ENCODE measurements at regions not wholly inside any gene's neighbourhood (a gene's known extent, or its start where the extent isn't known, plus 50 kb on each side); places are given as distances from the start of the nearest gene placed in this dataset.
A peak's percentile ranks its signal among the peaks of the same experiment; 100 is the strongest.
"Not testable (repeated sequence)": the region's sequence is repeated elsewhere in the genome, so short reads cannot be mapped to it uniquely, and the experiment has no call there.

- DNase-seq (ENCODE audit: low read depth, low spot score): peak; percentile 23
These were observed 51.6 kb upstream of the BLTP1 start for GRCh38 chr4:122100508-122100907.

DNA sequence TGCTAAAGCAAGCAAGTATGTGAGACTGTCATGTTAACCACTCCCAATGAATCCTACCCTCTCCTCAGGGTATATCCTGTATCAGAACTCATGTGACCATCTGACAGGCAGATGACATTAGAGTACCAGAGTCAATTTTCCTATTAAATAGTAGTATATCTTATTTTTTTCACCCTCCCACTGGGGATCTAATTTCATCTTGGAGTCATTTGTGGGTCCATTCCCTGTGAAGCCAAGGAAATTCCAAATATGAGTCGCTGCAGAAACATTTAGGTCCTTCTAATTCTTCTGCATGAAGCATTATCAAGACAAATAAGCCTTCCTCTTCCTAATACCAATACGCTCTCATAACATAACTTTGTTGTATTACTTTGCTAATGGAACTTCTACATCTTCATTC, 52.2 kb upstream of the BLTP1 start:
- no peak for DNase-seq (ENCODE audit: low read depth, low spot score)

GRCh38 chr4:122091836-122092405, 60.2 kb upstream of the BLTP1 start:
- DNase-seq (ENCODE audit: low read depth, low spot score): no peak

DNA sequence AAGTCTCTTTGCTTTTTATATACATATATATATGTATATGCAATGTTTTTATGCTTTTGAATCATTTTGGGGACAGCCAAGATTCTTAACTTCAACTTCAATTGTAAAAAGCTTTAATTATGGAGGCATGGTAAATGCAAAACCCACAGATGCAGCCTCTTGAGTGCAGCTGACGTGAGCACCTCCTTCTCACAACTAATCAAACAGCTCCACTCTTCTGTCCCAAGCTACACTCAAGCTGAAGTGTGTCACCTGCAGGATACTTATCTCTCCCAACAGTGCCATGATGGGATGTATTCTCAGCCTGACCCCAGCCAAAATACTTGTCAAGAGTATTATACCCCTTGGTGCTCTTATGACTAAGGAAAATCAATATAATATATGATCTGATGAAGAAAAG, 60.7 kb upstream of the BLTP1 start:
- no peak for DNase-seq (ENCODE audit: low read depth, low spot score)

- DNase-seq (ENCODE audit: low read depth, low spot score): no peak
These were observed 61.1 kb upstream of the BLTP1 start for GRCh38 chr4:122090989-122091388.

DNA sequence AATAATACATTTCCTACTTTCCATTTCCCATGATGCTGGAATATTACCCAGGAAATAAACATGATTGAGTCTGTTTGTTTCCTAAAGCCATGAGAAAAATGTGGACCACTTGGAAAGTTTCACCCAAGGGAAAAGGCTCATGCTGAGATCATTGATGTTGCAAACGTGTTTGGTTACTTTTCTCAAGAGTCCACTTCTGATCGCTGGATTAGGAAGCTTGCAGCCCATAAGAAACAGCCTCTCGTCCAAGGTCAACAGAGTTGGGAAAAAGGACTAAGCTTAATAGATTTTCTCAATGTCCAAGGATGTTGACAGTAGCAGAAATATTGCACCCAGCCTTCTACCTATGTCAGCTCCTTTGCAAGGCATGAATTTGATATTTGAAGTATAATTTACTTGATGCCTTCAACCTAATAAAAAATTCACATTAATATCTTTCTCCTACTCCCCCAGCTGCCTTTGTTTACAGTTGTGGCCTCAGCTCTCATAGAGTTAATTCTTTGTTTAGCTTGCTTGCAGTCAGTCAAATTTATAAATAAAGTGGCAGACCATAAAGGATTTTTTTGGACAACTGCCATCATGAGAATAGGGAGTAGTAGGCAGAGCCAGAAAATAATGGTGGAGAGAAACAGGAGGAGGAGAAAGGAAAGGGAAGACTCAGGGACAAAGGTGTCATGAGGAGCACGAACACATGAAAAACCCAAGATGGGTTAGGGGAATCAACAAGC, 65.6 kb upstream of the BLTP1 start:
- DNase-seq (ENCODE audit: low read depth, low spot score): no peak

- DNase-seq (ENCODE audit: low read depth, low spot score): peak; percentile 6
These were observed 68.1 kb upstream of the BLTP1 start for GRCh38 chr4:122083989-122084388.

DNA sequence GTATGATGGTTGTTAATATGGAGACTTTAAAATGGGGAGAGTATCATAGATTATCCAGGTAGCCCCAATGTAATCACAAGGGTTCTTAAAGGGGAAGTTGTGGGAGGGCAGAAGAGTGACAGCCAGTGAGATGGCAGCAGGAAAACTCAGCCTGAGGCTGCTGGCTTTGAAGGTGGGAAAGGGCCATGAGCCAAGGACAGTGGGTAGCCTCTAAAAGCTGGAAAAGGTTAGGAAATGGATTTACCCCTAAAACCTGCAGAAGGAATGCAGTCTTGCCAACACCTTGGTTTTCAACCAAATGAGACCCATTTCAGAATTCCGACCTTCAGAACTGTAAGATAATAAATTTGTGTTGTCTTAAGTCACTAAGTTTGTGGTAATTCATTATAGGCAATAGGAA, 68.8 kb upstream of the BLTP1 start:
- DNase-seq (ENCODE audit: low read depth, low spot score): peak; percentile 13

DNA sequence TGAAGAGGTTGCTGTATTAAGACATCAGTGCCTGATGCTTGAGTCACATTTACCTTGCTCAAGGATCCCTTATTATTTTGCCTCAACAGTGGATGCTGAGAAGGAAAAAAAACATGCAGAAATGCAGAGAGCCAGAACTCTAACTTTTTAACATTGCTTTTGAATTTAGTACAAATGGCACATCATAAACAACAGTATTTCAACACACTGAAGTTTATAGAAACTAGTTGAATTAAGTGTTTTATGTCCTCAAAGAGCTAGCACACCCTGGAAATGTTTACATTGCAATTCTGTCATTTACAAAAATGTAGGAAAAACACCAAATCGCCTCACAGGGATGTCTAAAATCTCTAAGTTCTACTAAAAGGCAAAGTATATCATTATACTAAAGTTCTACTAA, 69.5 kb upstream of the BLTP1 start:
- DNase-seq (ENCODE audit: low read depth, low spot score): no peak

GRCh38 chr4:122077653-122078052, 74.5 kb upstream of the BLTP1 start:
- not testable (repeated sequence) for DNase-seq (ENCODE audit: low read depth, low spot score)

DNA sequence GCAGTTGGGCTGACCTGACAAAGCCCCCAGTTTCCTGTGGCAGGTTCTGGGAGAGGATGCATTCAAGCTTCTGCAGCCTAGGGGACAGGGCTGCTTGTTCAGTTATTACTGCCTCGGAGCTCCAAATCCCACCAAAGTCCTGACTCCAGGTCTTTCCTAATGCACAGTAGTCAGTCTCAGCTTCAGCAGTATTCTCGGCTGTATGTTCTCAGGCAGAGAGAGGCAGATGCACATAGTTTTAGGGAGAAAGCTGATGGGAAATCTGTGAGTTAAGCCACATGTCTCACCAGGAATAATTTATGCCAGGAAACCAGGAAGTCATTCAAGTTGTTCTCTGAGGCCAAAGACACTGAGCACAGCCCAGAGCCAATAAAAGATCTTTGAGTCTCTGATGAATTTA, 75.3 kb upstream of the BLTP1 start:
- not testable (repeated sequence) for DNase-seq (ENCODE audit: low read depth, low spot score)

DNA sequence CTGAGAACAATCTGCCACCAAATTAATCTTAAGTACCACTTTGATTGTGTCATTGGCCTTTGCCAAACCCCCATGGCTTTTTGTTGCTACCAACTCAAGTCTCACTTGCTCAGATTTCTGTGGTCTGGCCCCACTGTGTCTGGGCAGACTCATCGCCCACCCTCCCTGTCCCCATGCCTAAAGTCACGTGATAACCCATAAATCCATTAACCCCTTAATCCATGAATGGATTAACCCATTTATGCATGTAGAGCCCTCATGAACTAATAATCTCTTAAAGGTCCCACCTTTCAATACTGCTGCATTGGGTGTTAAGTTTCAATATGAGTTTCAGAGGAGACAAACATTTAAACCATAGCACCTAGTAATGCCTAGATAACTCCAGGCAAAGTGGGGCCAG, 78.5 kb upstream of the BLTP1 start:
- DNase-seq (ENCODE audit: low read depth, low spot score): no peak

DNA sequence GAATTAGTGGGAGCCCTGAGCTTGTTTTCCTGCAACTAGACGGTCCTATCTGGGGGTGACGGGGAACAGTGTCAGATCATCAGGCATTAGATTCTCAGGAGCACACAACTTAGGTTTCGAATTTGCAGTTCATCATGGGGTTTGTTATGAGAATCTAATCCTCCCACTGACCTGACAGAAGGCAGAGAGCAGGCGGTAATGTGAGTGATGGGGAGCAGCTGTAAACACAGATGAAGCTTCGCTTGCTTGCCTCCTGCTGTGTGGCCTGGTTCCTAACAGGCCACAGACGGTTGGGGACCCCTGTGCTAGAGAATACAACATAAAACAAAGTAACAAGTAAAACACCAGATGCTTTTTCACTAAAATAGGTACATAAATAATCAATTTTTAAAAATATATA, 86.2 kb upstream of the BLTP1 start:
- no peak for DNase-seq (ENCODE audit: low read depth, low spot score)

DNA sequence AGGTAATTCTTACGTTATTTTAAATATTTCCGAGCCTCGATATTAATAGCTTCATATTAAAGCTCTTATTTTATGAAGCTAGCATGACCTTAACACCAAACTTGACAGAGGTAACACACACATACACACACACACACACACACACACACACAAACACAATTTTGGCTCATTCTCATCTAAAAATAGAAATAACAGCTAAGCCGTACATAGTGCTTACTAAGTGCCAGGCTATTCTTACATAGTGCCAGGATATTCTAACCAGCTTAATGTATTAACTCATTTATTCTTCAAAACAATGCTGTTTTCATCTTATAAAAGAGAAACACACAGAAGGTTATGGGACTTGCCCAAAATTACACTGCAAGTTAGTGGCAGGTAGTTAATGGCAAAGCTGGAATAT, 87.0 kb upstream of the BLTP1 start:
- no peak for DNase-seq (ENCODE audit: low read depth, low spot score)

DNA sequence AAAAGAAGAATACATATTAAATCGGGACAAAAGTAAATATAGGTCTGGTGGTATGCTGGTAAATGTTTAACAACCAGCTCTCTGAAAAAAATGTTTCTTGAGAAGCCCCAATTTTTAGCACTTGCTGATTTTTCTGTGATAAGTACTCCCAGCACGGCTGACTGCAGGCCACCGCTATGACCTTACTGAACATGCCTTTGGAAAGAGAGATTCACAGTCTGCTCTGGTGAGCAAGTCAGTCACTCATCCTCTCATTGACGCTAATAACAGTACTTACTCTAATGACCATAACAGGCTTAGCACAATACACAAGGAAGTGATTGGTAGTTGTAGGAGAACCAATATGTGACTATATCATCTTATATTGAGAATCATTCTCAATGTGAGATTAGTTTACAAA, 98.9 kb upstream of the BLTP1 start:
- no peak for DNase-seq (ENCODE audit: low read depth, low spot score)

DNA sequence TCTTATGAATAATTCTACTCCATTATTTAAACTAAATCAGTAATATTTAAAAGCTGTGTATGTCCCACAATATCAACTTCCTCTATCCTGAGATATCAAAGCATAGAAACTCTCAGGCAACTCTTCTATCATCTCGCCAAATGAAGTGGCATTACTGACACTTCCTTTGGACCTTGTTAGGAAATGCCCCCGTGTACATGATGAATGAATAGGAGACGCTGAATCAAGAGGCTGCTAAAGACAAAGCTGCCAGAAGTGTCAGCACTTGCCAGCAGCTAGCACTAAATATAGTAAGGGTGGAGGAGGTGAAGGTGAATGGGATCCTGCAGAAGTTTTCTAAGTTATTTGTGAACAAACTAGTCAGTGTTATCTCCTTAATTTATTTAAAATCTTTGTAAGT, 99.5 kb upstream of the BLTP1 start:
- DNase-seq (ENCODE audit: low read depth, low spot score): no peak

DNA sequence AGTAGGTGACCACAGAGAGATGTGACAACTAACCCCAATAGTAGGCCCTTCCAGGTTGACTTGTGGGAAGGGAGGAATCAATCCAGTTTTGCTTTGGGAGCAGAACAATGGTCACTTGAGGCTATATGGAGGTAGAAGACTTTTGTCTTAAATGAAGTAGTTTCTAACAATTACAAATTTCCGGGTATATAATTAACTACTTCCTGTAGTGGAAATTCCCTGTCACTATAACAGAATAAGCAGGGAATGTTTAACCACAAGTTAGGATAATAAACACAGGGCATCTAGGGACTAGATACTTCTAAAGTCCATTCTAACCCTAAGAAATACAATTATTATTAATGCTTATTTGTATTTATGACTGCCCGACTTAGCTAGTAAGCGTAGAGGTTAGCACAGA, 99.0 kb upstream of the TRPC3 start:
- no peak for DNase-seq (ENCODE audit: low read depth, low spot score)

- no peak for DNase-seq (ENCODE audit: low read depth, low spot score)
These were observed 95.9 kb upstream of the TRPC3 start for GRCh38 chr4:122047456-122048425.

DNA sequence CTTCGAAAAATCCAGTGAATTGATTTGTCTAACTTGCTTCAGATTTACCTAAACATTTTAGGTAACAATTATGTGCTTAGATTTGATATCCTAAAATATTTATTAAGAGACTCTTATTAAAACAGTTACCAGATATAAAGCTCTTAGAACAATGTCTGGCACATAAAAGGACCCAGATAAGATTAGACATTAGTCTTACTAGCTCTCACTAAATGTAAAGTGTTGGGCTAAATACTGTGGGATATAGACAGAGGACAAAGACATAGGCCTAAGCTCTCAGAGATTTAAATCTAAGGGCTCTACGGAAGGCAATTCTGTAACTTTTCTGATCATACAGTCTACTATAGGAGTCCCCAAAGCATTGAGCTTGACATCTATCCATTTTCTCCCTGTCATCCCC, 94.4 kb upstream of the TRPC3 start:
- no peak for DNase-seq (ENCODE audit: low read depth, low spot score)

- no peak for DNase-seq (ENCODE audit: low read depth, low spot score)
These were observed 93.7 kb upstream of the TRPC3 start for GRCh38 chr4:122045533-122045932.

GRCh38 chr4:122044501-122044900, 92.6 kb upstream of the TRPC3 start:
- DNase-seq (ENCODE audit: low read depth, low spot score): no peak

GRCh38 chr4:122041312-122041711, 89.5 kb upstream of the TRPC3 start:
- DNase-seq (ENCODE audit: low read depth, low spot score): no peak

DNA sequence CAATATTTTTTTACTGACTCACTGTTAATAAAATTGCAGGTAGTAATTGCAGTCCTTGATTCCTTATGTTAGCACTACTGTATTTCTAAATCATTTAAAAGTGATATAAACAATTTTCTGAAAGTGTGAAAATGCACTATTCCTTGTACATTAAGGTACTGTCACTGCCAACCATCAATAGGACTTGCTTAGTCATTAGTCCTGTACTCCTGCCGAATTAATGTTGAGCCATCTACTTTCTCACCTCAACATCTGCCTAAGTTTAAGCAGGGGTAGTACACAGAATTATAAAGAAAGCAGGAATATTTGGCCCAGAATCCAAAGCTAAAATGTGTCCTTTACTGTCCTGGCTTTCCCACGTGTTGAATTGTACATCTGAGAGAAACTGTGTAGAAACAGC, 87.0 kb upstream of the TRPC3 start:
- no peak for DNase-seq (ENCODE audit: low read depth, low spot score)

Data from ELF-1 (cell line).